ENCODE measurements at regions not wholly inside any gene's neighbourhood (a gene's known extent, or its start where the extent isn't known, plus 50 kb on each side); places are given as distances from the start of the nearest gene placed in this dataset.
A peak's percentile ranks its signal among the peaks of the same experiment; 100 is the strongest.

- no peak for DNase-seq (ENCODE audit: low spot score)
- no peak overlapping the region for H2BK5ac ChIP-seq (ENCODE audit: low read length)
- no peak overlapping the region for H3K27ac ChIP-seq (replicated peaks; ENCODE audit: low read length)
- no peaks in the 10 kb centered on the region for H3K79me1 ChIP-seq (ENCODE audit: low read depth, low read length)
- H2BK120ac ChIP-seq (ENCODE audit: low read depth, low read length) = no peak overlapping the region
- no peak overlapping the region for H3K4ac ChIP-seq (ENCODE audit: low read length)
- H3K4me3 ChIP-seq (ENCODE audit: low read length in 2 of 2) = no peak overlapping the region
- H3K36me3 ChIP-seq (replicated peaks in 1 of 2; ENCODE audit: control insufficient read depth in 2 of 2, insufficient read depth in 2 of 2, low read length in 2 of 2) = no peaks in the 10 kb centered on the region
- H3K23ac ChIP-seq (ENCODE audit: low read depth, low read length, poor library complexity) = no peak overlapping the region
- H2BK15ac ChIP-seq (ENCODE audit: low read length) = no peak overlapping the region
- no CpG with 5 or more reads among the region's 3 CpGs for WGBS, 2 donors (ENCODE audit: extremely low coverage in 2 of 2, insufficient read length in 2 of 2, insufficient replicate concordance in 1 of 2)
- H3K4me1 ChIP-seq (ENCODE audit: control insufficient read depth in 2 of 2, insufficient read depth in 1 of 2, low read depth in 1 of 2, low read length in 2 of 2) = peaks cover 0 to 2% of the 10 kb centered on the region in 2 donors
- no peak overlapping the region for H3K9ac ChIP-seq (ENCODE audit: low read depth, low read length, poor library complexity)
- H2AK5ac ChIP-seq (ENCODE audit: low read depth, low read length) = no peak overlapping the region
- no peak overlapping the region for H2BK12ac ChIP-seq (ENCODE audit: low read length)
- no peaks in the 10 kb centered on the region for H3K9me3 ChIP-seq (replicated peaks in 1 of 2; ENCODE audit: control insufficient read depth in 2 of 2, insufficient read depth in 1 of 2, low read depth in 1 of 2, low read length in 2 of 2)
- no peak overlapping the region for H4K91ac ChIP-seq (ENCODE audit: low read depth, low read length, poor library complexity)
- H3K14ac ChIP-seq (ENCODE audit: low read length) = no peak overlapping the region
- H3K27me3 ChIP-seq (ENCODE audit: control insufficient read depth in 3 of 3, insufficient read depth in 3 of 3, low read depth in 1 of 3, low read length in 3 of 3) = no peaks in the 10 kb centered on the region
- H3K18ac ChIP-seq (ENCODE audit: low read length) = no peak overlapping the region
- no peak overlapping the region for H2AFZ ChIP-seq (ENCODE audit: low read length)
- H3K4me2 ChIP-seq (ENCODE audit: insufficient read depth, low read length, poor library complexity, severe bottlenecking) = no peak overlapping the region
- H4K8ac ChIP-seq (ENCODE audit: low read depth, low read length) = no peak overlapping the region
These were observed 107.6 kb upstream of the MCHR2 start for GRCh38 chr6:100101644-100102043.

DNA sequence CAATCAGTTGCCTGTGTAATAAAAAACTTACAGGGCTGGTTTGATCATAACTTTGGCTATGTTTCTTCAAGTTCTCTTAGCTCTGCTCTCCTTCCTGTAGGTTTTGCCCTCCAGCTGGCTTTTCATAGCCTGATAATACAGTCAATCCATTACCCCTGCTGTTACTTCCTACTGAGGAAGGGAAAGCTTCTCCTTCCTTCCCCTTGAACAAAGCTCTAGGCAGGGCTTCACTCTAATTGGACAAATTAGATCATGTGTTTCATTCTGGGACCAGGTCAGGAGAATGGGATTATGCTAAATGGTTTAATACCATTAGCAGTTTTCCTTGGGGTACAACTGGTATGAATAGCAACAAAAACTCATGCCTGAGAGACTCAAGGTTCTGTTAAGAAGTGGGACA is 106.8 kb upstream of the MCHR2 start:
- Histone ChIP-seq H4K91ac (ENCODE audit: low read depth, low read length, poor library complexity) (no peak overlapping the region), H3K4ac (ENCODE audit: low read length) (no peak overlapping the region), H3K36me3 (replicated peaks in 1 of 2; ENCODE audit: control insufficient read depth in 2 of 2, insufficient read depth in 2 of 2, low read length in 2 of 2) (no peaks in the 10 kb centered on the region), H3K23ac (ENCODE audit: low read depth, low read length, poor library complexity) (no peak overlapping the region), H2BK15ac (ENCODE audit: low read length) (no peak overlapping the region), H2BK5ac (ENCODE audit: low read length) (no peak overlapping the region), H3K79me1 (ENCODE audit: low read depth, low read length) (no peaks in the 10 kb centered on the region), H3K14ac (ENCODE audit: low read length) (no peak overlapping the region), H2AFZ (ENCODE audit: low read length) (peak overlapping the region; percentile 50), H3K4me1 (ENCODE audit: control insufficient read depth in 2 of 2, insufficient read depth in 1 of 2, low read depth in 1 of 2, low read length in 2 of 2) (no peaks in the 10 kb centered on the region), H3K9ac (ENCODE audit: low read depth, low read length, poor library complexity) (no peak overlapping the region), H4K8ac (ENCODE audit: low read depth, low read length) (no peak overlapping the region), H2AK5ac (ENCODE audit: low read depth, low read length) (no peak overlapping the region), H3K4me2 (ENCODE audit: insufficient read depth, low read length, poor library complexity, severe bottlenecking) (no peak overlapping the region), H3K9me3 (replicated peaks in 1 of 2; ENCODE audit: control insufficient read depth in 2 of 2, insufficient read depth in 1 of 2, low read depth in 1 of 2, low read length in 2 of 2) (no peaks in the 10 kb centered on the region), H3K27me3 (ENCODE audit: control insufficient read depth in 3 of 3, insufficient read depth in 3 of 3, low read depth in 1 of 3, low read length in 3 of 3) (no peaks in the 10 kb centered on the region), H2BK120ac (ENCODE audit: low read depth, low read length) (no peak overlapping the region), H3K4me3 (ENCODE audit: low read length in 2 of 2) (no peak overlapping the region), H2BK12ac (ENCODE audit: low read length) (no peak overlapping the region), H3K27ac (replicated peaks; ENCODE audit: low read length) (no peak overlapping the region), H3K18ac (ENCODE audit: low read length) (no peak overlapping the region)
- no peak for DNase-seq (ENCODE audit: low spot score)

GRCh38 chr6:100099189-100100074 is 105.4 kb upstream of the MCHR2 start:
- Histone ChIP-seq H3K18ac (ENCODE audit: low read length) (no peak overlapping the region), H3K4me2 (ENCODE audit: insufficient read depth, low read length, poor library complexity, severe bottlenecking) (no peak overlapping the region), H3K9me3 (replicated peaks in 1 of 2; ENCODE audit: control insufficient read depth in 2 of 2, insufficient read depth in 1 of 2, low read depth in 1 of 2, low read length in 2 of 2) (no peaks in the 10 kb centered on the region), H3K4me1 (ENCODE audit: control insufficient read depth in 2 of 2, insufficient read depth in 1 of 2, low read depth in 1 of 2, low read length in 2 of 2) (no peaks in the 10 kb centered on the region), H3K4ac (ENCODE audit: low read length) (no peak overlapping the region), H2BK12ac (ENCODE audit: low read length) (no peak overlapping the region), H2BK5ac (ENCODE audit: low read length) (no peak overlapping the region), H2BK15ac (ENCODE audit: low read length) (no peak overlapping the region), H2BK120ac (ENCODE audit: low read depth, low read length) (no peak overlapping the region), H2AFZ (ENCODE audit: low read length) (peak overlapping the region; percentile 56), H3K9ac (ENCODE audit: low read depth, low read length, poor library complexity) (no peak overlapping the region), H3K4me3 (ENCODE audit: low read length in 2 of 2) (no peak overlapping the region), H3K27ac (replicated peaks; ENCODE audit: low read length) (no peak overlapping the region), H3K27me3 (ENCODE audit: control insufficient read depth in 3 of 3, insufficient read depth in 3 of 3, low read depth in 1 of 3, low read length in 3 of 3) (no peaks in the 10 kb centered on the region), H4K91ac (ENCODE audit: low read depth, low read length, poor library complexity) (no peak overlapping the region), H3K23ac (ENCODE audit: low read depth, low read length, poor library complexity) (no peak overlapping the region), H4K8ac (ENCODE audit: low read depth, low read length) (no peak overlapping the region), H3K36me3 (replicated peaks in 1 of 2; ENCODE audit: control insufficient read depth in 2 of 2, insufficient read depth in 2 of 2, low read length in 2 of 2) (no peaks in the 10 kb centered on the region), H3K79me1 (ENCODE audit: low read depth, low read length) (no peaks in the 10 kb centered on the region), H3K14ac (ENCODE audit: low read length) (no peak overlapping the region), H2AK5ac (ENCODE audit: low read depth, low read length) (no peak overlapping the region)
- no peak for DNase-seq (ENCODE audit: low spot score)
- no CpG with 5 or more reads among the region's 4 CpGs for WGBS, 2 donors (ENCODE audit: extremely low coverage in 2 of 2, insufficient read length in 2 of 2, insufficient replicate concordance in 1 of 2)

DNA sequence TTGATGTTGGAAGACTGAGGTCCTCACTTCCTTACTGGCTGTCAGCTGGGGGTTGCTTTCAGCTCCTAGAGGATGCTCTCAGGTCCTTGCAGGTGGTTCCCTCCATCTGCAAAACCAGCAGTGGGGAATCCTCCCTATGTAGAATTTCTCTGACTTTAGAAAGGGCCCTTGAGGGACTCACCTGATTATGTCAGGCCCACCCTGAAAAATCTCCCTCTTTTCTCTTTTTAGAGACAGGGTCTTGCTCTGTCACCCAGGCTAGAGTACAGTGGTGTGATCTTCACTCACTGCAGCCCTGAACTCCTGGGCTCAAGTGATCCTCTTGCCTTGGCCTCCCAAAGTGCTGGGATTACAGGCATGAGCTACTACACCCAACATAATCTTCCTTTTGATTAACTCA is 102.9 kb upstream of the MCHR2 start:
- Histone ChIP-seq H3K18ac (ENCODE audit: low read length) (no peak overlapping the region), H4K8ac (ENCODE audit: low read depth, low read length) (no peak overlapping the region), H4K91ac (ENCODE audit: low read depth, low read length, poor library complexity) (no peak overlapping the region), H3K9me3 (replicated peaks in 1 of 2; ENCODE audit: control insufficient read depth in 2 of 2, insufficient read depth in 1 of 2, low read depth in 1 of 2, low read length in 2 of 2) (no peaks in the 10 kb centered on the region), H3K4me1 (ENCODE audit: control insufficient read depth in 2 of 2, insufficient read depth in 1 of 2, low read depth in 1 of 2, low read length in 2 of 2) (no peaks in the 10 kb centered on the region), H3K23ac (ENCODE audit: low read depth, low read length, poor library complexity) (no peak overlapping the region), H2AK5ac (ENCODE audit: low read depth, low read length) (no peak overlapping the region), H3K4me2 (ENCODE audit: insufficient read depth, low read length, poor library complexity, severe bottlenecking) (no peak overlapping the region), H3K9ac (ENCODE audit: low read depth, low read length, poor library complexity) (no peak overlapping the region), H2BK5ac (ENCODE audit: low read length) (no peak overlapping the region), H3K27ac (replicated peaks; ENCODE audit: low read length) (no peak overlapping the region), H3K27me3 (ENCODE audit: control insufficient read depth in 3 of 3, insufficient read depth in 3 of 3, low read depth in 1 of 3, low read length in 3 of 3) (no peaks in the 10 kb centered on the region), H2BK12ac (ENCODE audit: low read length) (no peak overlapping the region), H2BK120ac (ENCODE audit: low read depth, low read length) (no peak overlapping the region), H3K14ac (ENCODE audit: low read length) (no peak overlapping the region), H2AFZ (ENCODE audit: low read length) (no peak overlapping the region), H3K79me1 (ENCODE audit: low read depth, low read length) (no peaks in the 10 kb centered on the region), H3K4me3 (ENCODE audit: low read length in 2 of 2) (no peak overlapping the region), H2BK15ac (ENCODE audit: low read length) (no peak overlapping the region), H3K36me3 (replicated peaks in 1 of 2; ENCODE audit: control insufficient read depth in 2 of 2, insufficient read depth in 2 of 2, low read length in 2 of 2) (no peaks in the 10 kb centered on the region), H3K4ac (ENCODE audit: low read length) (no peak overlapping the region)
- DNase-seq (ENCODE audit: low spot score) = no peak

Measured in neuronal stem cell (in vitro differentiated cells).